Mesodermal cell (in vitro differentiated cells): ENCODE measurements at regions not wholly inside any gene's neighbourhood (a gene's known extent, or its start where the extent isn't known, plus 50 kb on each side); places are given as distances from the start of the nearest gene placed in this dataset.

ENCODE experiments used
- H3K27ac ChIP-seq: 2 replicates; pipeline ENCODE4 v1.7.0; 2013; ENCODE audit warnings: mild to moderate bottlenecking, low read depth, low read length, moderate library complexity; ENCODE audit not compliant: severe bottlenecking
- H3K36me3 ChIP-seq: 2 replicates; pipeline ENCODE4 v1.7.1; 2013; ENCODE audit warnings: mild to moderate bottlenecking, low read length, moderate library complexity; ENCODE audit not compliant: control insufficient read depth, insufficient read depth
- H3K4me1 ChIP-seq: one replicate; pipeline ENCODE4 v1.7.1; 2013; ENCODE audit warnings: mild to moderate bottlenecking, low read length; ENCODE audit not compliant: insufficient read depth, control insufficient read depth, poor library complexity, severe bottlenecking
- H3K4me3 ChIP-seq: 2 replicates; pipeline ENCODE4 v1.7.0; 2013; ENCODE audit warnings: low read length, control low read depth, mild to moderate bottlenecking; ENCODE audit not compliant: insufficient read depth, poor library complexity, severe bottlenecking; ENCODE audit errors: extremely low read depth
- H3K9me3 ChIP-seq: 2 replicates; pipeline ENCODE4 v1.7.1; 2013; ENCODE audit warnings: mild to moderate bottlenecking, low read length, moderate library complexity; ENCODE audit not compliant: control insufficient read depth
- WGBS, 2 experiments: methylation state at CpG; one replicate each; pipeline ENCODE4 v1.1.5; 2013; ENCODE audit warnings: missing lambda C conversion rate in 2 of 2; ENCODE audit not compliant: insufficient coverage in 2 of 2; 5-methylcytosine and 5-hydroxymethylcytosine counted together

DNA sequence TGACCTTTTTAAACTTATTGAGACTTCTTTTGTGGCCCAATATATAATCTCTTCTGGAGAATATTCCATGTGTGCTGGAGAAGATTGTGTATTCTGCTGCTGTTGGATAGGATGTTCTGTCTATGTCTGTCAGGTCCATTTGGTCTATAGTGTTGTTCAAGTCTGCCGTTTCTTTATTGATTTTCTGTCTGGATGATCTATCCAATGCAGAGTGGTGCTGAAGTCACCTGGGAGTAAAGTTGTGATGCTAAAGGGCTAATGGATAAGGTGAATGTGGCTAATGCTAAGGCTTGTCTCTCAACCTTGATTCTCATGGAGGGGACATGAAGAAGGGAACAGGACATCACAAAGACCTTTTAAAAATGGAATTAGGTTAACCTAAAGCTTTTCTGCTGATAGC, 72.0 kb upstream of the AP1S2 start:
- no peak overlapping the region for H3K4me3 ChIP-seq
- no CpG with 5 or more reads among the region's 1 CpG for WGBS, 2 experiments
- no peaks in the 10 kb centered on the region for H3K9me3 ChIP-seq
- no peaks in the 10 kb centered on the region for H3K36me3 ChIP-seq
- H3K27ac ChIP-seq: no peak overlapping the region
- H3K4me1 ChIP-seq: peaks cover 19% of the 10 kb centered on the region

DNA sequence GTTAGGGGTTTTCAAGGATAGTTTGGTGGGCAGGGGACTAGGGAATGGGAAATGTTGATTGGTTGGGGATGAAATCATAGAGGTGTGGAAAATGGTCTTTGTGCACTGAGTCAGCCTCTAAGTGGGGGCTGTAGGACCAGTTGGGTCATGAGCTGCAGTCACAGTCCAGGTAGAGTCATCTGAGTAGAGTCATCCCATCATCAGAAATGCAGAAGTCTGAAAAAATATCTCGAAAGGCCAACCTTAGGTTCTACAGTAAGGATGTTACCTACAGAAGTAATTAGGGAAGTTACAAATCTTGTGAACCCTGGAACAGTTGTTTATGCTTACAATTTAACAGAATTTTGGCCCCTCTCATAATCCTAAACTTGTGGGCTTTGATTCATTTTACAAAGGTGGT, 63.4 kb upstream of the AP1S2 start:
- peaks cover 5% of the 10 kb centered on the region for H3K9me3 ChIP-seq
- peaks cover 3% of the 10 kb centered on the region for H3K4me1 ChIP-seq
- H3K36me3 ChIP-seq: no peaks in the 10 kb centered on the region
- no CpG with 5 or more reads among the region's 1 CpG for WGBS, 2 experiments
- H3K27ac ChIP-seq: no peak overlapping the region
- H3K4me3 ChIP-seq: no peak overlapping the region

GRCh38 chrX:15916704-15917084, 62.1 kb upstream of the AP1S2 start:
- H3K4me1 ChIP-seq: peaks cover 3% of the 10 kb centered on the region
- 67 to 83% methylated on average over 1 to 2 of the region's 4 CpGs for WGBS, 2 experiments
- no peak overlapping the region for H3K4me3 ChIP-seq
- H3K36me3 ChIP-seq: no peaks in the 10 kb centered on the region
- peaks cover 5% of the 10 kb centered on the region for H3K9me3 ChIP-seq
- peak overlapping the region; percentile 45 for H3K27ac ChIP-seq

DNA sequence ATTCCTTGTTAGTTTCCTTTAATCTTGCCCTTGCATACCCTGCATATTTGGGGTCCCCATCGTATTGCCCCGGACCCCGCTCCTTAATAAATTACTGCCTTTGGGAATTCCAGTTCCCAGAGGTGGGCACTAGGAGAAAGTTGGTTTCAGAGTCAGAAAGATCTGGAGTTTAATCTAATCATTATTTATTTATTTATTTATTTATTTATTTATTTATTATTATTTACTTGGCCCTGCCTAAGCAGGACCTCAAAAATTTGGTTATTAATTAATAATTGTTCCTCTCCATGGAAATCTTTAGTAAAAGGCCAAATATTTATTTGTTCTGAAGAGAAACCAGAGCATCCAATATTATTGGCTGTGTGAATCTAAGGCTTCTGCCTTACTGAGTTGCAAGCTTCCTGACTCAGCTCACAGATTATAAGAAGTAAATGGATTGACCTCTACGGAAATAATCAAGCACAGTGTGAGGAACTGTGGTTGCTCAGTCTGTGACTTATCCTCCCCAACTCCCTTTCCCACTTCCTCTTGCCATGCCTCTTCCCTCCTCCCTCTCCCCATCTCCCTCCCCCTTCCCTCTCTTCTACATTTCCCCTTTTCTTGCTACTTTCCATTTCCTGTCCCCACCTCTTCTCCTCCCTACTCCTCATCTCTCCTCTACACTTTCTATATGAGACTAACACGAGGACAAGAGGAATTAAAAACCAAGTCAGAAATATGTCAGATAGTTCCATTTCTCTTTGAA, 61.5 kb upstream of the AP1S2 start:
- peaks cover 5% of the 10 kb centered on the region for H3K9me3 ChIP-seq
- H3K27ac ChIP-seq: peak overlapping the region; percentile 45
- no CpG with 5 or more reads among the region's 5 CpGs for WGBS, 2 experiments
- peaks cover 3% of the 10 kb centered on the region for H3K4me1 ChIP-seq
- no peaks in the 10 kb centered on the region for H3K36me3 ChIP-seq
- no peak overlapping the region for H3K4me3 ChIP-seq

DNA sequence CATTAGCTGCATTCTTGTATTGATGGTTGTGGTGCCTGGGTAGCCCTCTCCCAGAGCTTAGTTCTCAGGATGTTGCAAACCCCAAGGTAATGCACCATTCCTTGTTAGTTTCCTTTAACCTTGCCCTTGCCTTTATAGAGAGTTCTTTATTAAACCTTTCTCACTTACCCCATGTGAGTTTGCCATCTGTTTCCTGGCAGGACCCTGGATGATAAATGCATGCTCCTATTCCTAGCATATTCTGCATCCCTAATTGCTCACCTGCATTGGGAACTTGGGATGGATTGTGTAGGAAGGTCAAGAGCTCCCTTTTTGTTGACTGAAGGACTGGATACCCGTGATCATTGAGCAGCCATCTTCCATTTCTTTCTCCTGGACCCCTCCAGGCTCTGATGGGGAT, 59.9 kb upstream of the AP1S2 start:
- WGBS, 2 experiments: 100% methylated on average over 1 of the region's 1 CpG; no CpG with 5 or more reads in 1 of the 2 experiments
- H3K9me3 ChIP-seq: peaks cover 5% of the 10 kb centered on the region
- H3K27ac ChIP-seq: no peak overlapping the region

GRCh38 chrX:15913146-15913545, 58.5 kb upstream of the AP1S2 start:
- Histone ChIP-seq H3K36me3 (no peaks in the 10 kb centered on the region), H3K4me1 (peaks cover 3% of the 10 kb centered on the region), H3K27ac (no peak overlapping the region), H3K9me3 (peaks cover 5% of the 10 kb centered on the region), H3K4me3 (no peak overlapping the region)
- WGBS, 2 experiments: no CpG with 5 or more reads among the region's 1 CpG

More for the DNA sequence above, 59.9 kb upstream of the AP1S2 start:
- H3K4me3 ChIP-seq: no peak overlapping the region
- H3K36me3 ChIP-seq: no peaks in the 10 kb centered on the region
- peaks cover 3% of the 10 kb centered on the region for H3K4me1 ChIP-seq

GRCh38 chrX:15911734-15912550, 57.3 kb upstream of the AP1S2 start:
- Histone ChIP-seq H3K36me3 (no peaks in the 10 kb centered on the region), H3K27ac (no peak overlapping the region), H3K4me1 (peaks cover 3% of the 10 kb centered on the region), H3K9me3 (no peaks in the 10 kb centered on the region), H3K4me3 (no peak overlapping the region)
- WGBS, 2 experiments: no CpG with 5 or more reads among the region's 4 CpGs

- no peaks in the 10 kb centered on the region for H3K4me1 ChIP-seq
- H3K27ac ChIP-seq: no peak overlapping the region
- no peaks in the 10 kb centered on the region for H3K9me3 ChIP-seq
- 0 to 60% methylated on average over 1 of the region's 3 CpGs for WGBS, 2 experiments
- no peaks in the 10 kb centered on the region for H3K36me3 ChIP-seq
- no peak overlapping the region for H3K4me3 ChIP-seq
These were observed 55.0 kb upstream of the AP1S2 start for GRCh38 chrX:15909605-15910004.

DNA sequence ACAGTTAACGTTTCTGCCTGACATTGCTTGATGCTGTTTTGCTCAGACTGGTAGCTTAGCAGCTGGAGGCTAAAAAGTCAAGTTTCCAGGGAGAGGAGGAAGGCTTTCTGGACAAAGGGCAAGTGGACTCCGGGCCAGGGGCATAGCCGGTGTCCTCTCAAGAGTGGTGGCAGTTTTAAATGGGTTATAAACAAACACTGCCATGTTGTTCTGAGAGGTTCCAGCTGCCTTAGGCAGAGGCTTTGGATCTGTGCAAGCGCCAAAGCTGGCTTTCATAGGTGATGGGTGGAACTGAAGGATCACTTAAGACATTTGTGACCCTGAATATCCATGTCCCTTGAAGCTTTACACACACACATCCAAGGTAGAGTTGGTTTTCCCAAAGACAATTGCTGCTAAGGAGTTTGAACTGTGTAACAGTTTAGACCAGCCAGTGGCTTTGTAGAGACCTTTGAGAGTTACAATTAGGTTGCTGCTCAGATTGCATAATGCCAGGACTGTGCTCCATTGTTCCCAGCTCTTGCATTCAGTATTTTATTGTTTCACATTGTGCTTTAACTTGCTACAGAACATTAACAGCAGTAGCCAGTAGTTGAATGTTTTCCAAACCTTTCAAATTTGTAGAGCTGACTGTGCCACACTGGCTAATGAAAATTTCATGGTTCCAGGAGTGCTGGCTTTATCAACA, 54.1 kb upstream of the AP1S2 start:
- 40 to 80% methylated on average over 2 to 3 of the region's 4 CpGs for WGBS, 2 experiments

GRCh38 chrX:15906041-15906943, 51.7 kb upstream of the AP1S2 start:
- Histone ChIP-seq H3K27ac (no peak overlapping the region), H3K4me3 (no peak overlapping the region), H3K4me1 (no peaks in the 10 kb centered on the region), H3K36me3 (no peaks in the 10 kb centered on the region), H3K9me3 (no peaks in the 10 kb centered on the region)
- 81% methylated on average over 3 of the region's 5 CpGs; no CpG with 5 or more reads in 1 of the 2 experiments for WGBS, 2 experiments

More for the DNA sequence above, 54.1 kb upstream of the AP1S2 start:
- H3K9me3 ChIP-seq: no peaks in the 10 kb centered on the region
- H3K36me3 ChIP-seq: no peaks in the 10 kb centered on the region
- no peak overlapping the region for H3K4me3 ChIP-seq
- no peaks in the 10 kb centered on the region for H3K4me1 ChIP-seq
- no peak overlapping the region for H3K27ac ChIP-seq
